HEK293 (cell line): ENCODE measurements at regions not wholly inside any gene's neighbourhood (a gene's known extent, or its start where the extent isn't known, plus 50 kb on each side); places are given as distances from the start of the nearest gene placed in this dataset.

Source experiments
- ZNF626 ChIP-seq: fragments of 450-650 bp; sonication (Bioruptor Pico); formaldehyde crosslinking; IDR thresholded peaks from 2 replicates; pipeline ENCODE4 v1.5.1; 2018; ENCODE audit warnings: missing biosample characterization, missing genetic modification characterization, inconsistent platforms
- TF ChIP-seq, protein P1 (sequence below): fragments of 450-650 bp; formaldehyde crosslinking; IDR thresholded peaks from 2 replicates; pipeline ENCODE4 v1.5.1; 2016; ENCODE audit warnings: missing biosample characterization, missing genetic modification characterization
- TF ChIP-seq, protein P2 (sequence below): fragments of 450-650 bp; formaldehyde crosslinking; IDR thresholded peaks from 2 replicates; pipeline ENCODE4 v1.5.1; 2016; ENCODE audit warnings: missing biosample characterization, missing genetic modification characterization

DNA sequence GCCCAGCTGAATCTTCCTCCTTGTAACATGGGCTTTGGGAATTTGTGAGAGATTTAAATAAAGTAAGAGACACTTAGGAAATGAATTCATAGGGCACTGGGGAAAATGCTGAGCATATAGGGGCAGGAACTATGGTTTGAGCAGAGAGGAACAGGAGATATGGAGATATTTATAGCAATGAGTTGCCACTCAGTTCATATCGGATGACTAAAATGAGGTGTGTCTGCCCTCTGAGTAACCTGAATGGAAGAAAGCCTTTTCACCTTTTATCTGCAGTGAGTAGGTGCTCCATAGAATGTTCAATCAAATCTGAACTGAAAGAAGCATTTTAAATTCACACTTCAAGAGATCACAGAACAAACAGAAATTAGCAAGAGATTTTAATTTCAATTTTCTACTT is 105.7 kb downstream of the CEP44 start:
- no peak for TF ChIP-seq ZNF626 (tag by site-specific recombination)
- TF ChIP-seq, protein P1, sequence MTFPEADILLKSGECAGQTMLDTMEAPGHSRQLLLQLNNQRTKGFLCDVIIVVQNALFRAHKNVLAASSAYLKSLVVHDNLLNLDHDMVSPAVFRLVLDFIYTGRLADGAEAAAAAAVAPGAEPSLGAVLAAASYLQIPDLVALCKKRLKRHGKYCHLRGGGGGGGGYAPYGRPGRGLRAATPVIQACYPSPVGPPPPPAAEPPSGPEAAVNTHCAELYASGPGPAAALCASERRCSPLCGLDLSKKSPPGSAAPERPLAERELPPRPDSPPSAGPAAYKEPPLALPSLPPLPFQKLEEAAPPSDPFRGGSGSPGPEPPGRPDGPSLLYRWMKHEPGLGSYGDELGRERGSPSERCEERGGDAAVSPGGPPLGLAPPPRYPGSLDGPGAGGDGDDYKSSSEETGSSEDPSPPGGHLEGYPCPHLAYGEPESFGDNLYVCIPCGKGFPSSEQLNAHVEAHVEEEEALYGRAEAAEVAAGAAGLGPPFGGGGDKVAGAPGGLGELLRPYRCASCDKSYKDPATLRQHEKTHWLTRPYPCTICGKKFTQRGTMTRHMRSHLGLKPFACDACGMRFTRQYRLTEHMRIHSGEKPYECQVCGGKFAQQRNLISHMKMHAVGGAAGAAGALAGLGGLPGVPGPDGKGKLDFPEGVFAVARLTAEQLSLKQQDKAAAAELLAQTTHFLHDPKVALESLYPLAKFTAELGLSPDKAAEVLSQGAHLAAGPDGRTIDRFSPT (tag by site-specific recombination), result no peak
- TF ChIP-seq, protein P2, sequence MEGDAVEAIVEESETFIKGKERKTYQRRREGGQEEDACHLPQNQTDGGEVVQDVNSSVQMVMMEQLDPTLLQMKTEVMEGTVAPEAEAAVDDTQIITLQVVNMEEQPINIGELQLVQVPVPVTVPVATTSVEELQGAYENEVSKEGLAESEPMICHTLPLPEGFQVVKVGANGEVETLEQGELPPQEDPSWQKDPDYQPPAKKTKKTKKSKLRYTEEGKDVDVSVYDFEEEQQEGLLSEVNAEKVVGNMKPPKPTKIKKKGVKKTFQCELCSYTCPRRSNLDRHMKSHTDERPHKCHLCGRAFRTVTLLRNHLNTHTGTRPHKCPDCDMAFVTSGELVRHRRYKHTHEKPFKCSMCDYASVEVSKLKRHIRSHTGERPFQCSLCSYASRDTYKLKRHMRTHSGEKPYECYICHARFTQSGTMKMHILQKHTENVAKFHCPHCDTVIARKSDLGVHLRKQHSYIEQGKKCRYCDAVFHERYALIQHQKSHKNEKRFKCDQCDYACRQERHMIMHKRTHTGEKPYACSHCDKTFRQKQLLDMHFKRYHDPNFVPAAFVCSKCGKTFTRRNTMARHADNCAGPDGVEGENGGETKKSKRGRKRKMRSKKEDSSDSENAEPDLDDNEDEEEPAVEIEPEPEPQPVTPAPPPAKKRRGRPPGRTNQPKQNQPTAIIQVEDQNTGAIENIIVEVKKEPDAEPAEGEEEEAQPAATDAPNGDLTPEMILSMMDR (tag by site-specific recombination), result no peak
